Mucosa of gallbladder (tissue), 1 donor: ENCODE measurements at regions not wholly inside any gene's neighbourhood (a gene's known extent, or its start where the extent isn't known, plus 50 kb on each side); places are given as distances from the start of the nearest gene placed in this dataset.
"Not testable (repeated sequence)": the region's sequence is repeated elsewhere in the genome, so short reads cannot be mapped to it uniquely, and the experiment has no call there.

Source experiments
- DNase-seq: peaks from one replicate; pipeline ENCODE4 v3.0.0-alpha.2; 2020; ENCODE audit warnings: low spot score
- donor health status: DM: no; HTN: no; CAD: no.

DNA sequence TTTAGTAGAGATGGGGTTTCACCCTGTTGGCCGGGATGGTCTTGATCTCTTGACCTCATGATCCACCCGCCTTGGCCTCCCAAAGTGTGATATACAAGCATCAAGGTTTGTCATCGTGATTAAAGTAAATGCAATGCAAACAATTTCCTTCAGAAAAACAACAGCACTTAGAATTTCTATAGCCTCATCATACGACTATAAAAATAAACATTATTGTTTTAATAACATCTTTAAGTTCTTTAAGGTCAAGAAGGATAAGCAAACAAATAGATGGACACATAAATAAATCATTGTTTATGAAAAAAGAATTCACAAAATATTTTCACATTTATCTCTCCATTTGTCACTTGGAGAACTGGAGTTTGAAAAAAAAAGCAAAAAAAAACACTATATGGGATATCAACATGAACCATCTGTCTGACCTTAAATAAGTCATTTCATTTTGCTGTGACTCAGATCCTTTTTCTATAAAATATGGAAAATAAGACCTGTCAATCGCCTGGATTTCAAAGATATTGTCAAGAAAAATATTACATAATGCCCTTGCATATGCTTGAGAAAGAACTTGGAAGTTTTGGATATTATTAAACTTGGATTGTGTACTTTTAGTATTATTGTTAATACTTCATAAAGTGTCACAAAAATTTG lies 642.0 kb upstream of the KCNMB2 start:
- no peak for DNase-seq

GRCh38 chr3:177898185-177898584 lies 638.1 kb upstream of the KCNMB2 start:
- no peak for DNase-seq

- no peak for DNase-seq
Measured at GRCh38 chr3:177899275-177900067, 636.8 kb upstream of the KCNMB2 start.

GRCh38 chr3:177902876-177903275 lies 633.4 kb upstream of the KCNMB2 start:
- DNase-seq: no peak

DNA sequence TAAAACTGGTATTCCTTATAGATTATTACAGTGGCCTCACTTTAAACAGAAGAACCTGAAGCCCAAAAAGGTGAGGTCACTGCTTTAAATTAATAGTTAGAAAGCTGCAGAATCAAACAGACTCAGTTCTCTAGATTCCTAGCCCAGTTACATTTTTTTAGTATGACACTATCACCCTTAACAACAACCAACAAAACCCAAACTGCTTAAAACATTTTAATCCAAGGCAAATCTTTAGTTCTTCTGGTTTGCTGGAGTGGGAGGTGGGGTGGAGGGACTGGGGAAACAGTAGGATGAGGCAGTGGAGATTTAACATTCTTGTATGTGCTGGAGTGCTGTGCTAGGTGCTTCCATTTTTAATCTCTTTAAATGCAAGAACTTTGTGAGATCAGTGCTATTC lies 631.6 kb upstream of the KCNMB2 start:
- DNase-seq: no peak

DNA sequence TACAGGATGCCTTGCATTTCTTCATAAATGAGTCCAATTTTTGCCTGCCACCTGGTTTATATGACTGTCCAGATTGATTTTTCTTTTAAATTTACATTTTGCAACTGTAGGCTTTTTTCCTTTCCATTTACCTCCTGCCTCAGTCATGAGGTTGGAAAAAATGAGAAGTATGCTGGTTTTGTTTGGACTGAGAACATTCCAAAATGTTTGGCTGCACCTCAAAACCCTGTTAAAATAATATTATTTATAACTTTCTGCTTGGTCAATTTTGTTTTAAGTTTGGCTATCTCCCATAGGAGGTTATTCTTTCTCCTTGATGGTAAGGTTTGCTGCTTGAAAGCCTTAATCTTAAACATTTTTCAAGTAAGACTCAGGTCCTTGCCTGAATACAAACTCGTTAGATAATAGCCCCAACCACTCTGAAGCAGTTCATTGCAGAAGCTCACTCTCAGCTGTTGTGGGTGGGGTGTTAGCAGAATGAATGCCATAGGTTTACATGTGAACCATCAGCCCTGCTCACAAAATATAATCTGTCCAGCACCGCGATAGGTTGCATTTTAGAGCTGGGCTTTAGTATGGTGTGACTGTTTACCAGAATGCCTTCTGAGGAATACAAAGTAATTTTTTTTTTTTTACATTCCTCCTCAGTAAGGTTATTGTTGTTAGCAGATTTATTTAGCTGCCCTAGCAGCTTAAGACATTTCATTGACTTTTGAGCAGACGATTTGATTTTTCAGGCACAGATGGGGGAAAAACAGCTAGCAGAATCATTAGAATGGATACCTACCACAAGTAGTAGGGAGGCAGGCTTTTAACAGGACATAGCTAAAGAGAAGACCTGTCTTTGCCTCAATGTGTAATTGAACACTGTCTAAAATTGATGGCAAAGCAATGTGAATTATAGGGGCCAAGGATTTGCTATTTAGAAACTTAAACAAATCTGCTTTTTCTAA lies 630.8 kb upstream of the KCNMB2 start:
- DNase-seq: no peak

DNA sequence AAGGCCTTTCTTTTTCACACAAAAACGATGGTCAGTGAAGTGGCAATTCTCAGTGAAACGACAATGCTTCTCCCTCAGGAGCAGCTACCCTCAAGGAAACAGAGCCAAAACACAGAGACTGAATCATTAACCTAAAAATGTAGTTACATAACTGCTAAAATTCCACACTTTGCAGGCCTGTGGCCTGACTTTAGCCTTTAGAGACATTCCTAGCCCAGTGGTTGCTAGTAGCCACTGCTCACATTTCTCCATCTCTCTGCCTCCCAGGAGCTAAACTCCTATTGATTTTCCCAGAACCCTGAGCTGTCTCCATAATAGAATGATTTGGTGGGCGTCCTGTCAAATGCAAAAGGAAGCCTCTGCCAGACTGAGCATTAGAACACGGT lies 630.1 kb upstream of the KCNMB2 start:
- DNase-seq: no peak

- DNase-seq: no peak
Measured at GRCh38 chr3:177906578-177907229, 629.5 kb upstream of the KCNMB2 start.

DNA sequence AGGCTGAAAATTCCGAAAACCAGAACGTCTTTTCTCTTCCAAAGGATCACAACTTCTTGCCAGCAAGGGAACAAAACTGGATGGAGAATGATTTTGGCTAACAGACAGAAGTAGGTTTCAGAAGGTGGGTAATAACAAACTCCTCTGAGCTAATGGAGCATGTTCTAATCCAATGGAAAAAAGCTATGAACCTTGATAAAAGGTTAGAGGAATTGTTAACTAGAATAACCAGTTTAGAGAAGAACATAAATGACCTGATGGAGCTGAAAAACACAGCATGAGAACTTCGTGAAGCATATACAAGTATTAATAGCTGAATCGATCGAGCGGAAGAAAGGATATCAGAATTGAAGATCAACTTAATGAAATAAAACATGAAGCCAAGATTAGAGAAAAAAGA lies 626.7 kb upstream of the KCNMB2 start:
- not testable (repeated sequence) for DNase-seq

GRCh38 chr3:177914224-177914623 lies 622.0 kb upstream of the KCNMB2 start:
- no peak for DNase-seq

DNA sequence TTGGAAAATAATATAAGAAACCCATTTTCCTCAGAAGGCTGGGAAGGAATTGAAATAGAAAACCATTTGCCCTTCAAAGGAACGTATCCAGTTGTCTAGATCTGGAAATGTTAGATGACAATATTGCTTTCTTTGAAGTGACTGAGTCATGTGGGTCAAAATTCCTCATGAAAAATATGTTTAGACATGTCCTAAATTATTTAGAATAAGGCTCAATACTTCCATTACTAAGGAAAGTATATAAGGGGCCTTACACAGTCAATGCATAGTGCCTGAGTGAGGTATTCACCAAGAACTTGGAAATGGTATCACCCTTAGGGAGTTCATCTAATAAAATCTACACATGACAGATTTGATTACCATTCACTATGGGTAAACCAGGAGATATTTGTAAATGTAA lies 619.8 kb upstream of the KCNMB2 start:
- DNase-seq: no peak

- DNase-seq: no peak
Measured at GRCh38 chr3:177917234-177917861, 618.9 kb upstream of the KCNMB2 start.

DNA sequence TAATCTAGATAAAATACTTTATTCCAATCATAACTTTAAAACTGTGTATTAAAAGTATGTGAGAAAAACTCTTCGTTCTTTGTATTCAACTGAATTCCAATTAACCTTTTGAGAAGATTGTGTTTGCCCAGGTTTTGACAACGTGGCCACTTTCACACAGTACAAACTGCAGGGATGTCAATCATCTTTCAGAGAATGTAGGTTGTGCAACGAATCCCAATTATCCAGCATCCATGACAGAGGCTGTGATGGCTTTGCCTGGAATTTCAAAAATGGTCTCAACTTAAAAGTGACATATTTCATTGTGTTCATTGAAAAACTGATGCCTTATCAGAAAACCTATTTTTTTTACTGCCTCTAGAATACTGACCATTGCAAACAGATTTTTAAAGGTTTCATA lies 615.1 kb upstream of the KCNMB2 start:
- DNase-seq: no peak

DNA sequence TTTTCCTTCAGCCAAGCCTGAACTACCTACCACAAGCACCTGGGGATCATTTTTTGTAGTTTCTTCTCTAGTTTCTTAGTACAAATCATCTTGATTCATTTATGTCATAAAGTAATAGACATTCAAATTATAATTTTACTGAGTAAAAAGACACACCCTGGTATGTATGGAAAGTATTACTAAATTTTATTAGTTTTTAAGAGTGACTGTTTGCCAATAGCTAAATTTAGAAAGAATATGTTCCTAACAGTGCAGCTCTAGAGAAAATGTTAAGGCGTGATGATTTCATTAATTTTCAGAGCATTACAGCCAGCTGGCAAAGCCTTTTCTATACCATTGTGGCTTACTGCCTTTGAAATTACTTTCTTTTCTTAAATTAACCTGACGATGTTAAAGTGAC lies 612.0 kb upstream of the KCNMB2 start:
- no peak for DNase-seq

- no peak for DNase-seq
Measured at GRCh38 chr3:177928172-177928873, 607.9 kb upstream of the KCNMB2 start.

DNA sequence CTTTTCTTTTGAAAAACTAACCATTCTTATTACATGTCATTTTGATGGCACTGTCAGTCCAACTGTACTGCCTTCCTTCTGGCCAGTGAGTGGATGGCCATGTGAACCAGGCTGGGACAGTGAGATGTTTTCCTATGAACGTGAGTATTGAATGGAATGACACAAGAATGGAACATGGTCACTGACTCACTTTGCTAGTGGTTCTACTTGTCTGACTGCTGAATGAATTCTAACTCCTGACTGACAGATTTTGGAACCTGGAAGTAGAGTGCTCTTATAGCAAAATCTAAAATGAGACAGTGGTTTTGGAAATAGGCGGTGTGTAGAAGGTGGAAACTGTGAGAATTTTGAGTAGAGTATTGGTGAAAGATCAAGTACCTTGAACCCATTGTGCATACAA lies 606.9 kb upstream of the KCNMB2 start:
- DNase-seq: no peak

DNA sequence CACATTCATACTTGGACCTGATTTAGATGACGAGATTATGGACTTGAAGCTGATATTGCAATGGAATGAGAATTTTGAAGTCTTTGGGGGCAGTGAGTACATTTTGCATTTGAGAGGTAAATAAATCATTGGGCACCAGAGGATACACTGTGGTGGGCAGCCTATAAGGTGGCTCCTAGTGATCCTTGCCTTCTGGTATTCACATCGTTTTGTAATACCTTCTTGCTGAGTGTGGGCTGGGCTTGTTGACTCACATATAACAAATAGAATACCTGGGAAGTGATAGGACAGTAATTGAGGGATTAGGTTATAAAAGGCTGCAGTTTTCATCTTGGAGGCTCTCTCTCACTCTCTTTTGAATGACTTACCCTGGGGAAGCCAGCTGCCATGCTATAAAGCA lies 605.5 kb upstream of the KCNMB2 start:
- DNase-seq: no peak

GRCh38 chr3:177931346-177931745 lies 604.9 kb upstream of the KCNMB2 start:
- no peak for DNase-seq

- DNase-seq: no peak
Measured at GRCh38 chr3:177932346-177932745, 603.9 kb upstream of the KCNMB2 start.

GRCh38 chr3:177932750-177933660 lies 603.2 kb upstream of the KCNMB2 start:
- DNase-seq: no peak
